ENCODE measurements at regions not wholly inside any gene's neighbourhood (a gene's known extent, or its start where the extent isn't known, plus 50 kb on each side); places are given as distances from the start of the nearest gene placed in this dataset.
"Not testable (repeated sequence)": the region's sequence is repeated elsewhere in the genome, so short reads cannot be mapped to it uniquely, and the experiment has no call there.

DNA sequence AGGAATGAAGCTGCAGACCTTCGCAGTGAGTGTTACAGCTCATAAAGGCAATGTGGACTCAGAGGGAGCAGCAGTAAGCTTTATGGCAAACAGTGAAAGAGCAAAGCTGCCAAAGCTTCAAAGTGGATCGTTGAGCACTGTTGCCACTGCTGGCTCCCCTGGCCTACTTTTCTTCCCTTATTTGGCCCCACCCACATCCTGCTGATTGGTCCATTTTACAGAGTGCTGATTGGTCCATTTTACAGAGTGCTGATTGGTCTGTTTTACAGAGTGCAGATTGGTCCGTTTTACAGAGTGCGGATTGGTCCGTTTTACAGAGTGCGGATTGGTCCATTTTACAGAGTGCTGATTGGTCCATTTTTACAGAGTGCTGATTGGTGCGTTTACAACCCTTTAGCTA is 451.9 kb upstream of the NFE2L3 start:
- TF ChIP-seq EP300, POLR2A, POLR2AphosphoS5 (IDR thresholded peaks at IDR 0.05): not testable (repeated sequence)
- TF ChIP-seq, protein P1, sequence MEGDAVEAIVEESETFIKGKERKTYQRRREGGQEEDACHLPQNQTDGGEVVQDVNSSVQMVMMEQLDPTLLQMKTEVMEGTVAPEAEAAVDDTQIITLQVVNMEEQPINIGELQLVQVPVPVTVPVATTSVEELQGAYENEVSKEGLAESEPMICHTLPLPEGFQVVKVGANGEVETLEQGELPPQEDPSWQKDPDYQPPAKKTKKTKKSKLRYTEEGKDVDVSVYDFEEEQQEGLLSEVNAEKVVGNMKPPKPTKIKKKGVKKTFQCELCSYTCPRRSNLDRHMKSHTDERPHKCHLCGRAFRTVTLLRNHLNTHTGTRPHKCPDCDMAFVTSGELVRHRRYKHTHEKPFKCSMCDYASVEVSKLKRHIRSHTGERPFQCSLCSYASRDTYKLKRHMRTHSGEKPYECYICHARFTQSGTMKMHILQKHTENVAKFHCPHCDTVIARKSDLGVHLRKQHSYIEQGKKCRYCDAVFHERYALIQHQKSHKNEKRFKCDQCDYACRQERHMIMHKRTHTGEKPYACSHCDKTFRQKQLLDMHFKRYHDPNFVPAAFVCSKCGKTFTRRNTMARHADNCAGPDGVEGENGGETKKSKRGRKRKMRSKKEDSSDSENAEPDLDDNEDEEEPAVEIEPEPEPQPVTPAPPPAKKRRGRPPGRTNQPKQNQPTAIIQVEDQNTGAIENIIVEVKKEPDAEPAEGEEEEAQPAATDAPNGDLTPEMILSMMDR (IDR thresholded peaks at IDR 0.05), result not testable (repeated sequence)

Measured in gastroesophageal sphincter (tissue), 3 donors.